DND-41 (cell line): ENCODE measurements at regions not wholly inside any gene's neighbourhood (a gene's known extent, or its start where the extent isn't known, plus 50 kb on each side); places are given as distances from the start of the nearest gene placed in this dataset.

Source experiments
- ATAC-seq: fragments of 200-7000 bp; cut with Tn5 transposase; 3 replicates; pipeline ENCODE4 v1.9.1; 2021; ENCODE audit warnings: low read depth; ENCODE audit not compliant: insufficient read depth
- DNase-seq: peaks from one replicate; pipeline ENCODE4 v3.0.0-alpha.2; 2020
- H2AFZ ChIP-seq: 2 replicates; pipeline ENCODE4 v1.6.0; 2012; ENCODE audit warnings: low read depth, low read length
- H3K27ac ChIP-seq: 2 replicates; pipeline ENCODE4 v1.5.1; 2012; ENCODE audit warnings: low read length, inconsistent platforms
- H3K27me3 ChIP-seq: fragments of 200-600 bp; sonication (generic); 2 replicates; pipeline ENCODE4 v1.6.0; 2012; ENCODE audit warnings: low read length, mild to moderate bottlenecking, inconsistent platforms; ENCODE audit not compliant: insufficient read depth, poor library complexity
- H3K36me3 ChIP-seq: 2 replicates; pipeline ENCODE4 v1.5.1; 2012; ENCODE audit warnings: low read length, inconsistent platforms; ENCODE audit not compliant: insufficient read depth
- H3K4me1 ChIP-seq: 2 replicates; pipeline ENCODE4 v1.5.1; 2012; ENCODE audit warnings: mild to moderate bottlenecking, low read length; ENCODE audit not compliant: insufficient read depth
- H3K4me2 ChIP-seq: 2 replicates; pipeline ENCODE4 v1.6.0; 2012; ENCODE audit warnings: mild to moderate bottlenecking, moderate library complexity, low read length, inconsistent platforms; ENCODE audit not compliant: insufficient read depth
- H3K4me3 ChIP-seq, 2 experiments: fragments of 200-600 bp in 1 of 2; shearing (Covaris generic) in 1 of 2; 2 replicates each; pipeline ENCODE4 v1.5.1; 2012 to 2016; ENCODE audit warnings: inconsistent platforms in 2 of 2, low read length in 2 of 2, mild to moderate bottlenecking in 2 of 2, low read depth in 1 of 2, moderate library complexity in 1 of 2
- H3K79me2 ChIP-seq: 2 replicates; pipeline ENCODE4 v1.6.0; 2012; ENCODE audit warnings: low read length, inconsistent platforms; ENCODE audit not compliant: insufficient read depth
- H3K9ac ChIP-seq: 2 replicates; pipeline ENCODE4 v1.6.0; 2012; ENCODE audit warnings: low read depth, mild to moderate bottlenecking, inconsistent platforms, low read length, moderate library complexity
- H3K9me3 ChIP-seq: 2 replicates; pipeline ENCODE4 v1.5.1; 2012; ENCODE audit warnings: low read length, moderate library complexity, mild to moderate bottlenecking, inconsistent platforms; ENCODE audit not compliant: insufficient read depth, severe bottlenecking
- H4K20me1 ChIP-seq: 2 replicates; pipeline ENCODE4 v1.6.0; 2012; ENCODE audit warnings: low read length; ENCODE audit not compliant: insufficient read depth
- EZH2 ChIP-seq: IDR thresholded peaks from 3 replicates; pipeline ENCODE4 v1.6.1; 2012; ENCODE audit warnings: borderline replicate concordance, low read depth, mild to moderate bottlenecking, moderate library complexity, low read length, inconsistent platforms; ENCODE audit not compliant: severe bottlenecking
- TF ChIP-seq, protein P1 (sequence below): IDR thresholded peaks from 2 replicates; pipeline ENCODE4 v1.5.1; 2012; ENCODE audit warnings: borderline replicate concordance, low read length, moderate library complexity, mild to moderate bottlenecking; ENCODE audit not compliant: poor library complexity, severe bottlenecking; ENCODE audit errors: extremely low read depth

DNA sequence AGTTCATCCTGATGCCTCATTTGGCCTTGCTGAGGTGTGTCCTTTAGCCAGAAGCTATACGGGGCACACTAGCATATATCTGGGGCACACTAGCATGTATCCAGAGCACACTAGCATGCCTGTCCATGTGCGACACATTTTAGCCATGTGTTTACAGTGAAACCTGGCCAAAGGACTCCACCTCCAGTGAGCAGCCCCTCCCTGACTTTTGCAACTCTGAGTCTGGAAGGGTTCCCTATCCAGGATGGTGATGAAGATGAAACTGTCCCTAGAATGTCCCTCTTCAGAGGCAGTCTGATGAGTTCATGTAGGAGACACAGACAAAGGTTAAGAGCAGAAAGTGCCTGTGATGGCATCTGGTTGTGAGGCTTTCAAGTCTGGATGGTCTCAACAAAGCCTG, 61.4 kb upstream of the LGALSL start:
- H3K27me3 ChIP-seq = peaks cover 9% of the 10 kb centered on the region
- H3K36me3 ChIP-seq = no peaks in the 10 kb centered on the region
- H3K79me2 ChIP-seq = no peaks in the 10 kb centered on the region
- no peak overlapping the region for H2AFZ ChIP-seq
- DNase-seq (no peak), ATAC-seq (no peak)
- no peaks in the 10 kb centered on the region for H3K9me3 ChIP-seq
- no peak overlapping the region for H3K9ac ChIP-seq
- H3K27ac ChIP-seq = no peak overlapping the region
- TF ChIP-seq EZH2 = no peak
- TF ChIP-seq, protein P1, sequence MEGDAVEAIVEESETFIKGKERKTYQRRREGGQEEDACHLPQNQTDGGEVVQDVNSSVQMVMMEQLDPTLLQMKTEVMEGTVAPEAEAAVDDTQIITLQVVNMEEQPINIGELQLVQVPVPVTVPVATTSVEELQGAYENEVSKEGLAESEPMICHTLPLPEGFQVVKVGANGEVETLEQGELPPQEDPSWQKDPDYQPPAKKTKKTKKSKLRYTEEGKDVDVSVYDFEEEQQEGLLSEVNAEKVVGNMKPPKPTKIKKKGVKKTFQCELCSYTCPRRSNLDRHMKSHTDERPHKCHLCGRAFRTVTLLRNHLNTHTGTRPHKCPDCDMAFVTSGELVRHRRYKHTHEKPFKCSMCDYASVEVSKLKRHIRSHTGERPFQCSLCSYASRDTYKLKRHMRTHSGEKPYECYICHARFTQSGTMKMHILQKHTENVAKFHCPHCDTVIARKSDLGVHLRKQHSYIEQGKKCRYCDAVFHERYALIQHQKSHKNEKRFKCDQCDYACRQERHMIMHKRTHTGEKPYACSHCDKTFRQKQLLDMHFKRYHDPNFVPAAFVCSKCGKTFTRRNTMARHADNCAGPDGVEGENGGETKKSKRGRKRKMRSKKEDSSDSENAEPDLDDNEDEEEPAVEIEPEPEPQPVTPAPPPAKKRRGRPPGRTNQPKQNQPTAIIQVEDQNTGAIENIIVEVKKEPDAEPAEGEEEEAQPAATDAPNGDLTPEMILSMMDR = no peak
- H4K20me1 ChIP-seq = no peaks in the 10 kb centered on the region
- no peak overlapping the region for H3K4me3 ChIP-seq
- no peaks in the 10 kb centered on the region for H3K4me1 ChIP-seq
- no peak overlapping the region for H3K4me2 ChIP-seq

DNA sequence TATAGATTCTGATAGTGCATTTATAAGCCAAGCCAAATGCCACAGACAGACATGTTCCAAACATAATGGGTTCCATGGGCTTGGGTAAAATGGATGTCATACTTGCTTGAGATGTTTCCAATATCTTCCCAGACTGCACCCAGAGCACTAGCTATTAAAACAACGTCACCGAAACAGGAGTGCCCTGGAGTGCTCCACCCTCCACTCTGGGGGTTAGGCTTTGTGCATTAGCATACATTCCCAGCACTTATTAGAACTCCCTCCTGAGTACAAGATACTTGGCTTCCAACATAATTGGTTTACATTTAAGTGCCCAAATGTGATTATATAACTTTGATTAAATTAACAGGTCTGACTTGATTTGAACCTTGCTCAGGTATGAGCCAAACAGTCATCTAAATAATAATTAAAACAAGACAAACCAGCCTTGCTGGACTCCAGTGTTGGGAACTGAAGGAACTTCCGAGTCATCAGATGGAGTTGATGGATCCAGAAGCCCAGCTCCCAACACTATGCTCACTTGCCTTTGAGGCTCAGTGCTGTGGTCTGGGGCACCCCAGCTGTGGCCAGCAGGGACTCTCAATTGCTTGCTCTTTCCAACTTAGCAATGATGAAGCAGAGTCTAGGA, 60.5 kb upstream of the LGALSL start:
- Histone ChIP-seq H2AFZ (no peak overlapping the region), H3K4me1 (no peaks in the 10 kb centered on the region), H3K9ac (no peak overlapping the region), H3K4me3 (no peak overlapping the region), H3K27ac (no peak overlapping the region), H3K79me2 (no peaks in the 10 kb centered on the region), H3K9me3 (no peaks in the 10 kb centered on the region), H3K27me3 (peaks cover 9% of the 10 kb centered on the region), H3K36me3 (no peaks in the 10 kb centered on the region), H4K20me1 (no peaks in the 10 kb centered on the region), H3K4me2 (no peak overlapping the region)
- no peak for TF ChIP-seq EZH2
- TF ChIP-seq, protein P1 = no peak
- DNase-seq = no peak
- no peak for ATAC-seq

DNA sequence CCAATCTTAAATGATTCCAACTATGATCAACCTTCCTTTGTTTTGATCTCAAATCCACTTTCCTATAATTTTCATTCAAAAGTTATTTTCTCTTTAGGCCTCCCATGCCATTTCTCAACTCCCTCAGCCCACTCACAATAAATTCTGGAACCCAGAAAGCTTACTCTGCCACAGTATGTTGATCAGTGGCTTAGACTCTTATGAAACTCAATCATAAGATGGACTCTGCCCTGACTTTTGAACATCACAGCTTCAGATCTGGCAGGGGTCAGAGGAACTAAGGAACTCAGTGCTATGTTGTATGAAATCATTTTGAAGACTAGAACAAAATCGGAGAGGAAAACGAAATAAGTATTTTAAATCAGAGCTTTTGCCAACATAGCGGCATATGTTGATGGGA, 59.8 kb upstream of the LGALSL start:
- TF ChIP-seq, protein P1 = no peak
- no peak for TF ChIP-seq EZH2
- H3K36me3 ChIP-seq = no peaks in the 10 kb centered on the region
- ATAC-seq = no peak
- DNase-seq = no peak
- H3K27ac ChIP-seq = no peak overlapping the region
- no peaks in the 10 kb centered on the region for H3K4me1 ChIP-seq
- no peak overlapping the region for H3K9ac ChIP-seq
- H3K9me3 ChIP-seq = no peaks in the 10 kb centered on the region
- no peak overlapping the region for H3K4me3 ChIP-seq
- no peak overlapping the region for H2AFZ ChIP-seq
- H3K79me2 ChIP-seq = no peaks in the 10 kb centered on the region
- H3K27me3 ChIP-seq = peaks cover 9% of the 10 kb centered on the region
- H3K4me2 ChIP-seq = no peak overlapping the region
- H4K20me1 ChIP-seq = no peaks in the 10 kb centered on the region
